Transverse colon (tissue), 4 donors: ENCODE measurements at regions not wholly inside any gene's neighbourhood (a gene's known extent, or its start where the extent isn't known, plus 50 kb on each side); places are given as distances from the start of the nearest gene placed in this dataset.

ENCODE experiments used
- CTCF ChIP-seq, 5 experiments: fragments of 200-600 bp in 3 of 5; fragments of 450-650 bp in 2 of 5; sonication (generic) in 3 of 5; IDR thresholded peaks; 1 replicate in 2 of 5; 2 replicates in 3 of 5; pipeline ENCODE4 v1.5.1; 2016 to 2017; ENCODE audit warnings: antibody characterized with exemption in 5 of 5, inconsistent platforms in 3 of 5, mild to moderate bottlenecking in 2 of 5, moderate library complexity in 1 of 5
- POLR2A ChIP-seq: fragments of 450-650 bp; IDR thresholded peaks from one replicate; pipeline ENCODE4 v1.6.1; 2016; ENCODE audit warnings: antibody characterized with exemption, mild to moderate bottlenecking, moderate library complexity
- POLR2AphosphoS5 ChIP-seq, 3 donors: sonication (generic); formaldehyde crosslinking; IDR thresholded peaks; one replicate each; pipeline ENCODE4 v1.6.1; 2016; ENCODE audit warnings: antibody characterized with exemption in 3 of 3

- TF ChIP-seq CTCF (IDR thresholded peaks at IDR 0.05) (no peak), POLR2AphosphoS5 (IDR thresholded peaks at IDR 0.05) (no peak), POLR2A (no peak)
Measured at GRCh38 chr18:11432360-11432811, 177.0 kb upstream of the SLC35G4 start.
